ENCODE measurements at regions not wholly inside any gene's neighbourhood (a gene's known extent, or its start where the extent isn't known, plus 50 kb on each side); places are given as distances from the start of the nearest gene placed in this dataset.
"Not testable (repeated sequence)": the region's sequence is repeated elsewhere in the genome, so short reads cannot be mapped to it uniquely, and the experiment has no call there.

GRCh38 chrX:146906166-146906565 lies 91.6 kb upstream of the CXorf51A start:
- WGBS (ENCODE audit: missing lambda C conversion rate) = 0% methylated on average over 2 of the region's 5 CpGs
- ChIA-PET CTCF (no interaction called here), POLR2A (no interaction called here)
- no peak overlapping the region for H3K4me3 ChIP-seq
- H3K4me1 ChIP-seq = no peaks in the 10 kb centered on the region
- no peak for TF ChIP-seq CBX2 (IDR thresholded peaks at IDR 0.05; ENCODE audit: borderline replicate concordance, low read depth)
- H3K27ac ChIP-seq = no peak overlapping the region
- H3K9me3 ChIP-seq = no peaks in the 10 kb centered on the region
- ATAC-seq (no peak), DNase-seq (ENCODE audit: low read depth in 1 of 2, low spot score in 1 of 2) (no peak), FAIRE-seq (no peak)
- H3K4me2 ChIP-seq = no peak overlapping the region

DNA sequence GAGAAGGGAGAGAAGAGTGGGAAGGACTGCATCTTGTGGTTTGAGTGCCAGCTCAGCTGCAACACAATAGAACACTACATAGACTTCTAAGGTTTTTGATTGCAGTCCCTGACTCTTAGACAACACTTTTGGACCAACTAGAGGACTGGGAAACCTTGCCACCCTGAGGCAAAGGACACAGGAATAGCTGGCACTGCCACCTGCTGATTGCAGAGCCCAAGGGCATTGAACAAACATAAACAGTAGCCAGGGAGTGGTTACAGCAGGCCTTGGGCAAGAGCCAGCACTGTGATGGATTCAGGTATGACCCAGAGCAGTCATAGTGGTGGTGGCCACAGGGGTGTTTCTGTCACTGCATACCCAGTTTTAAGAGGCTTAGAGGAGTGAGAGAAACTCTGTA lies 72.5 kb upstream of the CXorf51A start:
- H3K4me1 ChIP-seq = no peaks in the 10 kb centered on the region
- ChIA-PET POLR2A (no interaction called here), CTCF (no interaction called here)
- ATAC-seq (no peak), FAIRE-seq (no peak), DNase-seq (ENCODE audit: low read depth in 1 of 2, low spot score in 1 of 2) (no peak)
- H3K9me3 ChIP-seq = no peaks in the 10 kb centered on the region
- H3K4me2 ChIP-seq = no peak overlapping the region
- H3K4me3 ChIP-seq = no peak overlapping the region
- H3K27ac ChIP-seq = no peak overlapping the region
- TF ChIP-seq HOXA7 (CRISPR knock-in tag; IDR thresholded peaks at IDR 0.05) (no peak), RFX5 (IDR thresholded peaks at IDR 0.05) (no peak), CBX8 (IDR thresholded peaks at IDR 0.05) (no peak)
- TF ChIP-seq, protein P1, sequence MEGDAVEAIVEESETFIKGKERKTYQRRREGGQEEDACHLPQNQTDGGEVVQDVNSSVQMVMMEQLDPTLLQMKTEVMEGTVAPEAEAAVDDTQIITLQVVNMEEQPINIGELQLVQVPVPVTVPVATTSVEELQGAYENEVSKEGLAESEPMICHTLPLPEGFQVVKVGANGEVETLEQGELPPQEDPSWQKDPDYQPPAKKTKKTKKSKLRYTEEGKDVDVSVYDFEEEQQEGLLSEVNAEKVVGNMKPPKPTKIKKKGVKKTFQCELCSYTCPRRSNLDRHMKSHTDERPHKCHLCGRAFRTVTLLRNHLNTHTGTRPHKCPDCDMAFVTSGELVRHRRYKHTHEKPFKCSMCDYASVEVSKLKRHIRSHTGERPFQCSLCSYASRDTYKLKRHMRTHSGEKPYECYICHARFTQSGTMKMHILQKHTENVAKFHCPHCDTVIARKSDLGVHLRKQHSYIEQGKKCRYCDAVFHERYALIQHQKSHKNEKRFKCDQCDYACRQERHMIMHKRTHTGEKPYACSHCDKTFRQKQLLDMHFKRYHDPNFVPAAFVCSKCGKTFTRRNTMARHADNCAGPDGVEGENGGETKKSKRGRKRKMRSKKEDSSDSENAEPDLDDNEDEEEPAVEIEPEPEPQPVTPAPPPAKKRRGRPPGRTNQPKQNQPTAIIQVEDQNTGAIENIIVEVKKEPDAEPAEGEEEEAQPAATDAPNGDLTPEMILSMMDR (IDR thresholded peaks at IDR 0.05) = no peak

- ATAC-seq = no peak
- POLR2A ChIA-PET = no interaction called here
- H3K4me2 ChIP-seq = no peak overlapping the region
- no peaks in the 10 kb centered on the region for H3K9me3 ChIP-seq
- no peak for TF ChIP-seq HOXA7 (CRISPR knock-in tag; IDR thresholded peaks at IDR 0.05)
- TF ChIP-seq RFX5 (IDR thresholded peaks at IDR 0.05) = no peak
- no peak for TF ChIP-seq USF2 (IDR thresholded peaks at IDR 0.05)
- TF ChIP-seq, protein P2, sequence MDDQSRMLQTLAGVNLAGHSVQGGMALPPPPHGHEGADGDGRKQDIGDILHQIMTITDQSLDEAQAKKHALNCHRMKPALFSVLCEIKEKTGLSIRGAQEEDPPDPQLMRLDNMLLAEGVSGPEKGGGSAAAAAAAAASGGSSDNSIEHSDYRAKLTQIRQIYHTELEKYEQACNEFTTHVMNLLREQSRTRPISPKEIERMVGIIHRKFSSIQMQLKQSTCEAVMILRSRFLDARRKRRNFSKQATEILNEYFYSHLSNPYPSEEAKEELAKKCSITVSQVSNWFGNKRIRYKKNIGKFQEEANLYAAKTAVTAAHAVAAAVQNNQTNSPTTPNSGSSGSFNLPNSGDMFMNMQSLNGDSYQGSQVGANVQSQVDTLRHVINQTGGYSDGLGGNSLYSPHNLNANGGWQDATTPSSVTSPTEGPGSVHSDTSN (IDR thresholded peaks at IDR 0.05) = no peak
- no peak for TF ChIP-seq PHF8 (IDR thresholded peaks at IDR 0.05; ENCODE audit: borderline replicate concordance, low read depth)
- no peak for TF ChIP-seq GATA3 (IDR thresholded peaks at IDR 0.05; ENCODE audit: borderline replicate concordance)
- TF ChIP-seq JUNB (IDR thresholded peaks at IDR 0.05) = no peak
- TF ChIP-seq RAD21 (conservative IDR thresholded peaks at IDR 0.05 in 1 of 2, IDR thresholded peaks at IDR 0.05 in 1 of 2) = no peak
- TF ChIP-seq NFE2L2 (conservative IDR thresholded peaks at IDR 0.05; ENCODE audit: low read length) = no peak
- no peak for TF ChIP-seq FOSB (CRISPR knock-in tag; IDR thresholded peaks at IDR 0.05)
- TF ChIP-seq CEBPB (IDR thresholded peaks at IDR 0.05) = no peak
- CTCF ChIA-PET = no interaction called here
- WGBS (ENCODE audit: missing lambda C conversion rate) = 0% methylated on average over 2 of the region's 2 CpGs
- no peak for DNase-seq (ENCODE audit: low read depth in 1 of 2, low spot score in 1 of 2)
- no peaks in the 10 kb centered on the region for H3K4me1 ChIP-seq
- no peak for FAIRE-seq
- no peak overlapping the region for H3K27ac ChIP-seq
- H3K4me3 ChIP-seq = no peak overlapping the region
These were observed 67.0 kb upstream of the CXorf51A start for GRCh38 chrX:146881521-146881920.

DNA sequence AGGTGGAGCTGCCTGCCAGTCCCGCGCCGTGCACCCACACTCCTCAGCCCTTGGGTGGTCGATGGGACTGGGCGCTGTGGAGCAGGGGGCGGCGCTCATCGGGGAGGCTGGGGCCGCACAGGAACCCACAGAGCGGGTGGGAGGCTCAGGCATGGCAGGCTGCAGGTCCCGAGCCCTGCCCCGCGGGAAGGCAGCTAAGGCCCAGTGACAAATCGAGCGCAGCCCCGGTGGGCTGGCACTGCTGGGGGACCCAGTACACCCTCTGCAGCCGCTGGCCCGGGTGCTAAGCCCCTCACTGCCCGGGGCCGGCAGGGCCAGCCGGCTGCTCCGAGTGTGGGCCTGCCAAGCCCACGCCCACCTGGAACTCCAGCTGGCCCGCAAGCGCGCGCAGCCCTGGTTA lies 52.3 kb upstream of the CXorf51A start:
- not testable (repeated sequence) for DNase-seq (ENCODE audit: low read depth in 1 of 2, low spot score in 1 of 2)

GRCh38 chrX:146865734-146866133 lies 51.2 kb upstream of the CXorf51A start:
- H3K4me1 ChIP-seq; H3K4me3 ChIP-seq; H3K4me2 ChIP-seq; H3K9me3 ChIP-seq; POLR2A ChIA-PET; ATAC-seq; H3K27ac ChIP-seq; DNase-seq (ENCODE audit: low read depth in 1 of 2, low spot score in 1 of 2); FAIRE-seq; CTCF ChIA-PET: not testable (repeated sequence)
- WGBS (ENCODE audit: missing lambda C conversion rate) = 10% methylated on average over 12 of the region's 14 CpGs

More for the DNA sequence above, 52.3 kb upstream of the CXorf51A start:
- no CpG with 5 or more reads among the region's 27 CpGs for WGBS (ENCODE audit: missing lambda C conversion rate)
- H3K9me3 ChIP-seq, FAIRE-seq, CTCF ChIA-PET, H3K27ac ChIP-seq, H3K4me2 ChIP-seq, POLR2A ChIA-PET, ATAC-seq, H3K4me1 ChIP-seq, H3K4me3 ChIP-seq: not testable (repeated sequence)

Small RNA genes in the stretch of these regions (small RNA-seq; reads per million reads assigned to genes)
- gene Z99497.1 = 0 reads per million in 6 experiments
